ENCODE measurements at regions not wholly inside any gene's neighbourhood (a gene's known extent, or its start where the extent isn't known, plus 50 kb on each side); places are given as distances from the start of the nearest gene placed in this dataset.

GRCh38 chr4:155010376-155010775 is 198.1 kb upstream of the NPY2R start:
- TF ChIP-seq, protein P1, sequence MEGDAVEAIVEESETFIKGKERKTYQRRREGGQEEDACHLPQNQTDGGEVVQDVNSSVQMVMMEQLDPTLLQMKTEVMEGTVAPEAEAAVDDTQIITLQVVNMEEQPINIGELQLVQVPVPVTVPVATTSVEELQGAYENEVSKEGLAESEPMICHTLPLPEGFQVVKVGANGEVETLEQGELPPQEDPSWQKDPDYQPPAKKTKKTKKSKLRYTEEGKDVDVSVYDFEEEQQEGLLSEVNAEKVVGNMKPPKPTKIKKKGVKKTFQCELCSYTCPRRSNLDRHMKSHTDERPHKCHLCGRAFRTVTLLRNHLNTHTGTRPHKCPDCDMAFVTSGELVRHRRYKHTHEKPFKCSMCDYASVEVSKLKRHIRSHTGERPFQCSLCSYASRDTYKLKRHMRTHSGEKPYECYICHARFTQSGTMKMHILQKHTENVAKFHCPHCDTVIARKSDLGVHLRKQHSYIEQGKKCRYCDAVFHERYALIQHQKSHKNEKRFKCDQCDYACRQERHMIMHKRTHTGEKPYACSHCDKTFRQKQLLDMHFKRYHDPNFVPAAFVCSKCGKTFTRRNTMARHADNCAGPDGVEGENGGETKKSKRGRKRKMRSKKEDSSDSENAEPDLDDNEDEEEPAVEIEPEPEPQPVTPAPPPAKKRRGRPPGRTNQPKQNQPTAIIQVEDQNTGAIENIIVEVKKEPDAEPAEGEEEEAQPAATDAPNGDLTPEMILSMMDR (IDR thresholded peaks at IDR 0.05; ENCODE audit: insufficient read depth, low read length) = no peak
- TF ChIP-seq REST (IDR thresholded peaks at IDR 0.05; ENCODE audit: insufficient replicate concordance, low read depth) (no peak), POLR2AphosphoS5 (IDR thresholded peaks at IDR 0.05; ENCODE audit: low read depth) (no peak), GABPA (IDR thresholded peaks at IDR 0.05; ENCODE audit: low read depth) (no peak), SPI1 (IDR thresholded peaks at IDR 0.05; ENCODE audit: borderline replicate concordance, low read depth) (no peak)
